T-cell (primary cell): ENCODE measurements at regions not wholly inside any gene's neighbourhood (a gene's known extent, or its start where the extent isn't known, plus 50 kb on each side); places are given as distances from the start of the nearest gene placed in this dataset.

ENCODE experiments used
- ATAC-seq, 4 experiments: fragments of 200-7000 bp in 3 of 4; fragments of 150-1000 bp in 1 of 4; cut with Tn5 transposase; replicated peaks in 1 of 4; 1 replicate in 3 of 4; 2 replicates in 1 of 4; pipeline ENCODE4 v1.10.0; 2021; ENCODE audit warnings: moderate library complexity in 3 of 4, mild to moderate bottlenecking in 2 of 4, moderate number of reproducible peaks in 1 of 4
- CTCF ChIA-PET, 2 donors: fragments of 300-600 bp; sonication (Branson Sonifier 250); formaldehyde crosslinking; loops; one replicate each; lab custom pipeline; 2022; ENCODE audit warnings: antibody characterized with exemption in 2 of 2; lab: Charles Lee
- POLR2A ChIA-PET, 2 donors: fragments of 300-600 bp; sonication (Branson Sonifier 250); formaldehyde crosslinking; loops; one replicate each; lab custom pipeline; 2022; ENCODE audit warnings: antibody characterized with exemption in 2 of 2; lab: Charles Lee
- DNase-seq, 35 experiments: peaks; one replicate each; pipeline versions ENCODE4 v3.0.0 to v3.0.0-alpha.2; 2013 to 2023
- H3K27ac ChIP-seq: one replicate; pipeline ENCODE4 v1.5.1; 2013; ENCODE audit warnings: low read length
- H3K27me3 ChIP-seq, 2 experiments: replicated peaks in 1 of 2; 1 replicate in 1 of 2; 2 replicates in 1 of 2; pipeline versions ENCODE4 v1.6.1 to v1.7.0; 2013; ENCODE audit warnings: low read length in 1 of 2, mixed read lengths in 1 of 2; ENCODE audit not compliant: control insufficient read depth in 2 of 2, insufficient read depth in 2 of 2; ENCODE audit errors: extremely low read depth in 1 of 2
- H3K36me3 ChIP-seq, 2 donors: 1 replicate in 1 of 2; 2 replicates in 1 of 2; pipeline versions ENCODE4 v1.6.1 to v1.7.0; 2013; ENCODE audit warnings: low read length in 1 of 2; ENCODE audit not compliant: control insufficient read depth in 2 of 2, insufficient read depth in 1 of 2; ENCODE audit errors: extremely low read depth in 1 of 2
- H3K4me1 ChIP-seq, 2 experiments: 1 replicate in 1 of 2; 2 replicates in 1 of 2; pipeline versions ENCODE4 v1.6.1 to v1.7.0; 2013; ENCODE audit warnings: low read length in 2 of 2, mixed read lengths in 1 of 2; ENCODE audit not compliant: insufficient read depth in 2 of 2, control insufficient read depth in 1 of 2; ENCODE audit errors: extremely low read depth in 1 of 2
- H3K4me3 ChIP-seq, 2 donors: 1 replicate in 1 of 2; 2 replicates in 1 of 2; pipeline versions ENCODE4 v1.5.1 to v1.7.0; 2013; ENCODE audit warnings: mild to moderate bottlenecking in 2 of 2, low read length in 1 of 2, moderate library complexity in 1 of 2; ENCODE audit not compliant: control insufficient read depth in 1 of 2; ENCODE audit errors: extremely low read depth in 1 of 2
- H3K9me3 ChIP-seq: 2 replicates; pipeline ENCODE4 v1.7.0; 2013
- H3K27ac Mint-ChIP-seq, 2 donors: one replicate each; pipeline ENCODE4 v1.8.0; 2020 to 2021; ENCODE audit warnings: mild to moderate bottlenecking in 2 of 2, mixed read lengths in 2 of 2
- H3K27me3 Mint-ChIP-seq, 2 donors: one replicate each; pipeline ENCODE4 v1.8.0; 2021 to 2022; ENCODE audit warnings: mixed read lengths in 2 of 2
- H3K36me3 Mint-ChIP-seq: one replicate; pipeline ENCODE4 v1.8.0; 2021; ENCODE audit warnings: mixed read lengths
- H3K4me1 Mint-ChIP-seq, 3 donors: one replicate each; pipeline ENCODE4 v1.8.0; 2020 to 2022; ENCODE audit warnings: mixed read lengths in 3 of 3, mild to moderate bottlenecking in 1 of 3
- H3K4me3 Mint-ChIP-seq, 3 donors: one replicate each; pipeline ENCODE4 v1.8.0; 2020 to 2022; ENCODE audit warnings: mild to moderate bottlenecking in 3 of 3, mixed read lengths in 3 of 3, moderate library complexity in 3 of 3
- H3K9me3 Mint-ChIP-seq, 3 donors: one replicate each; pipeline ENCODE4 v1.8.0; 2020 to 2022; ENCODE audit warnings: mixed read lengths in 3 of 3
- WGBS: methylation state at CpG from one replicate; pipeline ENCODE4 v1.1.5; 2013; ENCODE audit warnings: missing lambda C conversion rate; ENCODE audit not compliant: insufficient coverage; 5-methylcytosine and 5-hydroxymethylcytosine counted together

GRCh38 chr1:22225858-22226589, 83.1 kb upstream of the WNT4 start:
- peaks cover 15 to 23% of the 10 kb centered on the region in 2 donors for H3K27me3 Mint-ChIP-seq
- ChIA-PET POLR2A (no interaction called here), CTCF (no interaction called here)

GRCh38 chr1:22228074-22228473, 85.2 kb upstream of the WNT4 start:
- no peak for ATAC-seq

More at GRCh38 chr1:22225858-22226589, 83.1 kb upstream of the WNT4 start:
- Histone ChIP-seq H3K36me3 (no peaks in the 10 kb centered on the region), H3K4me1 (no peaks in the 10 kb centered on the region), H3K27ac (no peak overlapping the region), H3K9me3 (no peaks in the 10 kb centered on the region), H3K27me3 (peaks cover 2 to 23% of the 10 kb centered on the region in 2 experiments), H3K4me3 (no peak overlapping the region)
- peaks cover 0 to 5% (median 0%) of the 10 kb centered on the region in 3 donors for H3K9me3 Mint-ChIP-seq
- no peak overlapping the region for H3K27ac Mint-ChIP-seq
- no peaks in the 10 kb centered on the region for H3K36me3 Mint-ChIP-seq
- no peaks in the 10 kb centered on the region for H3K4me1 Mint-ChIP-seq
- H3K4me3 Mint-ChIP-seq, result no peak overlapping the region
- ATAC-seq (no peak), DNase-seq (no peak)
- 45% methylated on average over 8 of the region's 11 CpGs for WGBS

GRCh38 chr1:22228505-22228911, 85.6 kb upstream of the WNT4 start:
- Mint-ChIP-seq H3K9me3 (peaks cover 0 to 5% (median 0%) of the 10 kb centered on the region in 3 donors), H3K36me3 (no peaks in the 10 kb centered on the region), H3K4me1 (no peaks in the 10 kb centered on the region), H3K4me3 (no peak overlapping the region), H3K27ac (no peak overlapping the region), H3K27me3 (peaks cover 21 to 24% of the 10 kb centered on the region in 2 donors)
- Histone ChIP-seq H3K4me3 (no peak overlapping the region), H3K4me1 (no peaks in the 10 kb centered on the region), H3K27ac (no peak overlapping the region), H3K9me3 (no peaks in the 10 kb centered on the region), H3K36me3 (no peaks in the 10 kb centered on the region), H3K27me3 (peaks cover 0 to 36% of the 10 kb centered on the region in 2 experiments)
- 80% methylated on average over 4 of the region's 7 CpGs for whole genome bisulfite sequencing
- ATAC-seq (no peak), DNase-seq (no peak)
- ChIA-PET CTCF (no interaction called here), POLR2A (no interaction called here)

More at GRCh38 chr1:22228074-22228473, 85.2 kb upstream of the WNT4 start:
- 97% methylated on average over 6 of the region's 8 CpGs for WGBS
- Histone ChIP-seq H3K36me3 (no peaks in the 10 kb centered on the region), H3K9me3 (no peaks in the 10 kb centered on the region), H3K4me1 (no peaks in the 10 kb centered on the region), H3K27ac (no peak overlapping the region), H3K27me3 (peaks cover 0 to 36% of the 10 kb centered on the region in 2 experiments), H3K4me3 (no peak overlapping the region)
- ChIA-PET CTCF (no interaction called here), POLR2A (no interaction called here)
- Mint-ChIP-seq H3K27ac (no peak overlapping the region), H3K4me3 (no peak overlapping the region), H3K4me1 (no peaks in the 10 kb centered on the region), H3K27me3 (peaks cover 19 to 24% of the 10 kb centered on the region in 2 donors), H3K9me3 (peaks cover 0 to 5% (median 0%) of the 10 kb centered on the region in 3 donors), H3K36me3 (no peaks in the 10 kb centered on the region)
- DNase-seq, result no peak

- no peaks in the 10 kb centered on the region for H3K4me1 Mint-ChIP-seq
- no peaks in the 10 kb centered on the region for H3K9me3 ChIP-seq
- 83% methylated on average over 2 of the region's 2 CpGs for WGBS
- peaks cover 0 to 5% (median 0%) of the 10 kb centered on the region in 3 donors for H3K9me3 Mint-ChIP-seq
- no peak overlapping the region for H3K27ac Mint-ChIP-seq
- ChIA-PET POLR2A (no interaction called here), CTCF (no interaction called here)
- no peak overlapping the region for H3K4me3 Mint-ChIP-seq
- H3K4me3 ChIP-seq, result no peak overlapping the region
- peaks cover 0 to 38% of the 10 kb centered on the region in 2 experiments for H3K27me3 ChIP-seq
- H3K36me3 ChIP-seq, result no peaks in the 10 kb centered on the region
- no peak for DNase-seq
- H3K4me1 ChIP-seq, result no peaks in the 10 kb centered on the region
- no peak overlapping the region for H3K27ac ChIP-seq
- no peaks in the 10 kb centered on the region for H3K36me3 Mint-ChIP-seq
- H3K27me3 Mint-ChIP-seq, result peaks cover 21 to 28% of the 10 kb centered on the region in 2 donors
- no peak for ATAC-seq
Observed at GRCh38 chr1:22229379-22229778, 86.5 kb upstream of the WNT4 start.

- H3K27me3 Mint-ChIP-seq, result peaks cover 27 to 36% of the 10 kb centered on the region in 2 donors
- H3K27ac Mint-ChIP-seq, result no peak overlapping the region
- no peaks in the 10 kb centered on the region for H3K36me3 ChIP-seq
- ChIA-PET POLR2A (no interaction called here), CTCF (no interaction called here)
- no peak overlapping the region for H3K4me3 Mint-ChIP-seq
- H3K4me1 ChIP-seq, result no peaks in the 10 kb centered on the region
- no peaks in the 10 kb centered on the region for H3K9me3 Mint-ChIP-seq
- no peaks in the 10 kb centered on the region for H3K36me3 Mint-ChIP-seq
- H3K4me3 ChIP-seq, result no peak overlapping the region
- DNase-seq, result no peak
- ATAC-seq, result no peak
- H3K27ac ChIP-seq, result no peak overlapping the region
- 60% methylated on average over 2 of the region's 3 CpGs for WGBS
- H3K27me3 ChIP-seq, result peaks cover 0 to 44% of the 10 kb centered on the region in 2 experiments
- no peaks in the 10 kb centered on the region for H3K4me1 Mint-ChIP-seq
- H3K9me3 ChIP-seq, result no peaks in the 10 kb centered on the region
Observed at GRCh38 chr1:22231068-22231593, 88.2 kb upstream of the WNT4 start.

GRCh38 chr1:22231995-22232690, 89.2 kb upstream of the WNT4 start:
- ATAC-seq, result no peak
- no peaks in the 10 kb centered on the region for H3K36me3 Mint-ChIP-seq
- peaks cover 0 to 50% of the 10 kb centered on the region in 2 experiments for H3K27me3 ChIP-seq
- ChIA-PET POLR2A (no interaction called here), CTCF (no interaction called here)
- no peaks in the 10 kb centered on the region for H3K4me1 Mint-ChIP-seq
- no peaks in the 10 kb centered on the region for H3K9me3 Mint-ChIP-seq
- no peak overlapping the region for H3K4me3 Mint-ChIP-seq
- no peaks in the 10 kb centered on the region for H3K9me3 ChIP-seq
- H3K4me3 ChIP-seq, result no peak overlapping the region
- WGBS, result 100% methylated on average over 1 of the region's 6 CpGs
- no peaks in the 10 kb centered on the region for H3K4me1 ChIP-seq
- peaks cover 29 to 36% of the 10 kb centered on the region in 2 donors for H3K27me3 Mint-ChIP-seq
- no peaks in the 10 kb centered on the region for H3K36me3 ChIP-seq
- H3K27ac Mint-ChIP-seq, result no peak overlapping the region
- H3K27ac ChIP-seq, result no peak overlapping the region
- no peak for DNase-seq
